ENCODE measurements at regions not wholly inside any gene's neighbourhood (a gene's known extent, or its start where the extent isn't known, plus 50 kb on each side); places are given as distances from the start of the nearest gene placed in this dataset.

- ATAC-seq = no peak
- Histone ChIP-seq H3K36me3 (no peaks in the 10 kb centered on the region), H3K4me3 (no peak overlapping the region), H3K27me3 (ENCODE audit: low read depth) (no peaks in the 10 kb centered on the region), H3K4me1 (no peaks in the 10 kb centered on the region), H3K27ac (no peak overlapping the region), H3K9me3 (no peaks in the 10 kb centered on the region)
- intact Hi-C loops (cut with DNase I) = no loop called here
- DNase-seq = no peak
- no peak for TF ChIP-seq CTCF (IDR thresholded peaks at IDR 0.05)
Observed at GRCh38 chr12:77578466-77579220, 252.1 kb upstream of the NAV3 start.

- DNase-seq = no peak
- Histone ChIP-seq H3K27ac (no peak overlapping the region), H3K9me3 (no peaks in the 10 kb centered on the region), H3K36me3 (no peaks in the 10 kb centered on the region), H3K27me3 (ENCODE audit: low read depth) (no peaks in the 10 kb centered on the region), H3K4me1 (no peaks in the 10 kb centered on the region), H3K4me3 (no peak overlapping the region)
- no peak for ATAC-seq
- TF ChIP-seq CTCF (IDR thresholded peaks at IDR 0.05) = no peak
- intact Hi-C loops (cut with DNase I) = no loop called here
Observed at GRCh38 chr12:77577791-77578190, 252.9 kb upstream of the NAV3 start.

- H3K9me3 ChIP-seq = no peaks in the 10 kb centered on the region
- no peaks in the 10 kb centered on the region for H3K4me1 ChIP-seq
- no peak overlapping the region for H3K27ac ChIP-seq
- ATAC-seq = no peak
- H3K27me3 ChIP-seq (ENCODE audit: low read depth) = no peaks in the 10 kb centered on the region
- intact Hi-C loops (cut with DNase I) = no loop called here
- H3K36me3 ChIP-seq = no peaks in the 10 kb centered on the region
- no peak for DNase-seq
- TF ChIP-seq CTCF (IDR thresholded peaks at IDR 0.05) = no peak
- no peak overlapping the region for H3K4me3 ChIP-seq
Observed at GRCh38 chr12:77575376-77575919, 255.2 kb upstream of the NAV3 start.

- ATAC-seq (no peak), DNase-seq (no peak)
- no peak overlapping the region for H3K27ac ChIP-seq
- H3K9me3 ChIP-seq = no peaks in the 10 kb centered on the region
- H3K4me1 ChIP-seq = no peaks in the 10 kb centered on the region
- H3K4me3 ChIP-seq = no peak overlapping the region
- H3K36me3 ChIP-seq = no peaks in the 10 kb centered on the region
- intact Hi-C loops (cut with DNase I) = no loop called here
- no peak for TF ChIP-seq CTCF (IDR thresholded peaks at IDR 0.05)
- no peaks in the 10 kb centered on the region for H3K27me3 ChIP-seq (ENCODE audit: low read depth)
Observed at GRCh38 chr12:77572371-77572770, 258.3 kb upstream of the NAV3 start.

GRCh38 chr12:77571768-77572167, 258.9 kb upstream of the NAV3 start:
- Histone ChIP-seq H3K27me3 (ENCODE audit: low read depth) (no peaks in the 10 kb centered on the region), H3K36me3 (no peaks in the 10 kb centered on the region), H3K9me3 (no peaks in the 10 kb centered on the region), H3K4me3 (no peak overlapping the region), H3K4me1 (no peaks in the 10 kb centered on the region), H3K27ac (no peak overlapping the region)
- no peak for DNase-seq
- no peak for TF ChIP-seq CTCF (IDR thresholded peaks at IDR 0.05)
- intact Hi-C loops (cut with DNase I) = no loop called here
- no peak for ATAC-seq

All from lower lobe of right lung (tissue), 2 donors.